Pancreas (tissue), 10 donors: ENCODE measurements at regions not wholly inside any gene's neighbourhood (a gene's known extent, or its start where the extent isn't known, plus 50 kb on each side); places are given as distances from the start of the nearest gene placed in this dataset.
A peak's percentile ranks its signal among the peaks of the same experiment; 100 is the strongest.

Source experiments
- ATAC-seq, 4 donors: fragments of 200-7000 bp; cut with Tn5 transposase; one replicate each; pipeline versions ENCODE4 v1.8.0 to v1.9.1; 2020; ENCODE audit warnings: mild to moderate bottlenecking in 4 of 4, moderate library complexity in 4 of 4
- DNase-seq, 6 donors: peaks; one replicate each; pipeline ENCODE4 v3.0.0-alpha.2; 2020
- FAIRE-seq: peaks from 2 replicates; lab custom pipeline; 2012; peaks lifted over from hg19 to GRCh38; lab: Jason Lieb, UNC
- H3K27ac ChIP-seq, 4 donors: fragments of 200-600 bp; sonication (generic); 1 replicate in 3 of 4; 2 replicates in 1 of 4; pipeline versions ENCODE4 v1.5.0 to v1.8.0; 2020
- H3K27me3 ChIP-seq, 4 donors: fragments of 200-600 bp; one replicate each; pipeline ENCODE4 v1.8.0; 2021
- H3K36me3 ChIP-seq, 3 donors: fragments of 200-600 bp; sonication (generic) in 1 of 3; one replicate each; pipeline versions ENCODE4 v1.5.0 to v1.8.0; 2020 to 2021
- H3K4me1 ChIP-seq, 3 donors: fragments of 200-600 bp; one replicate each; pipeline ENCODE4 v1.8.0; 2021
- H3K4me3 ChIP-seq, 4 donors: fragments of 200-600 bp; sonication (generic) in 2 of 4; one replicate each; pipeline versions ENCODE4 v1.5.0 to v1.8.0; 2020 to 2021
- H3K9me3 ChIP-seq, 4 donors: fragments of 200-600 bp; one replicate each; pipeline ENCODE4 v1.8.0; 2021
- CTCF ChIP-seq, 4 donors: fragments of 200-600 bp; sonication (generic) in 3 of 4; IDR thresholded peaks; one replicate each; pipeline versions ENCODE4 v1.5.0 to v1.8.0; 2021; ENCODE audit warnings: antibody characterized with exemption in 4 of 4
- WGBS, 2 donors: extraction: QIAGEN DNeasy Blood & Tissue Kit; methylation state at CpG; one replicate each; pipeline ENCODE4 v1.1.7; 2013; 5-methylcytosine and 5-hydroxymethylcytosine counted together
- intact Hi-C, 3 donors: fragments of 100-400 bp; cut with DNase I; formaldehyde crosslinking; loops; one replicate each; pipeline versions ENCODE4 v1.11.1 to v1.14.2; 2022
- donor health status: healthy with polysubstance abuse.
- donor health status: DM: no; HTN: no; CAD: no; lungs with moderate emphysema.
- donor health status: DM: no; HTN: no; CAD: no.
- donor health status: control.
- donor health status: control.
- donor health status: Bipolar disorder and iron deficiency.
- donor health status: DM: yes; HTN: yes; CAD: no.
- donor health status: DM: no; HTN: no; CAD: no.
- donor health status: DM: no; HTN: no; CAD: no.
- donor health status: DM: yes; HTN: yes; CAD: no.

GRCh38 chr17:72457712-72458111, 336.9 kb downstream of the SOX9 start:
- Histone ChIP-seq H3K9me3 (no peaks in the 10 kb centered on the region), H3K4me3 (no peak overlapping the region), H3K36me3 (no peaks in the 10 kb centered on the region), H3K27ac (no peak overlapping the region), H3K27me3 (no peaks in the 10 kb centered on the region), H3K4me1 (peaks cover 0 to 11% (median 5%) of the 10 kb centered on the region in 3 donors)
- intact Hi-C loops = no loop called here
- DNase-seq (no peak), FAIRE-seq (no peak), ATAC-seq (no peak)
- 92 to 93% methylated on average over 5 of the region's 5 CpGs for WGBS, 2 donors
- no peak for TF ChIP-seq CTCF (IDR thresholded peaks at IDR 0.05)

- intact Hi-C loops = no loop called here
- Histone ChIP-seq H3K36me3 (no peaks in the 10 kb centered on the region), H3K9me3 (no peaks in the 10 kb centered on the region), H3K27me3 (no peaks in the 10 kb centered on the region), H3K27ac (peak overlapping the region in 2 of 4 donors; percentile 1 to 31), H3K4me3 (no peak overlapping the region), H3K4me1 (peaks cover 0 to 14% (median 9%) of the 10 kb centered on the region in 3 donors)
- ATAC-seq (no peak), FAIRE-seq (no peak), DNase-seq (no peak)
- 86 to 93% methylated on average over 9 of the region's 9 CpGs for WGBS, 2 donors
- no peak for TF ChIP-seq CTCF (IDR thresholded peaks at IDR 0.05)
Measured at GRCh38 chr17:72458301-72458700, 337.5 kb downstream of the SOX9 start.

- Histone ChIP-seq H3K9me3 (no peaks in the 10 kb centered on the region), H3K4me3 (no peak overlapping the region), H3K27ac (no peak overlapping the region), H3K27me3 (no peaks in the 10 kb centered on the region), H3K36me3 (no peaks in the 10 kb centered on the region), H3K4me1 (peaks cover 5 to 22% (median 13%) of the 10 kb centered on the region in 3 donors)
- intact Hi-C loops = no loop called here
- TF ChIP-seq CTCF (IDR thresholded peaks at IDR 0.05) = no peak
- DNase-seq (no peak), FAIRE-seq (no peak), ATAC-seq (peak in 1 of 4 donors; percentile 2)
Measured at GRCh38 chr17:72460711-72461110, 339.9 kb downstream of the SOX9 start.

GRCh38 chr17:72461757-72462156, 340.9 kb downstream of the SOX9 start:
- Histone ChIP-seq H3K27me3 (no peaks in the 10 kb centered on the region), H3K9me3 (no peaks in the 10 kb centered on the region), H3K4me1 (peaks cover 5 to 26% (median 13%) of the 10 kb centered on the region in 3 donors), H3K4me3 (no peak overlapping the region), H3K27ac (peak overlapping the region in 2 of 4 donors; percentile 87 to 94), H3K36me3 (no peaks in the 10 kb centered on the region)
- WGBS, 2 donors = 70 to 76% methylated on average over 5 of the region's 5 CpGs
- no peak for TF ChIP-seq CTCF (IDR thresholded peaks at IDR 0.05)
- FAIRE-seq = no peak
- DNase-seq = no peak
- ATAC-seq = no peak
- intact Hi-C loops = no loop called here

GRCh38 chr17:72462407-72462806, 341.6 kb downstream of the SOX9 start:
- H3K36me3 ChIP-seq = no peaks in the 10 kb centered on the region
- 47 to 55% methylated on average over 1 of the region's 1 CpG for WGBS, 2 donors
- peaks cover 5 to 28% (median 13%) of the 10 kb centered on the region in 3 donors for H3K4me1 ChIP-seq
- peak overlapping the region in 3 of 4 donors; percentile 70 to 94 (median 87) for H3K27ac ChIP-seq
- ATAC-seq (no peak), FAIRE-seq (no peak), DNase-seq (no peak)
- no peaks in the 10 kb centered on the region for H3K27me3 ChIP-seq
- no peaks in the 10 kb centered on the region for H3K9me3 ChIP-seq
- no peak for TF ChIP-seq CTCF (IDR thresholded peaks at IDR 0.05)
- no peak overlapping the region for H3K4me3 ChIP-seq
- intact Hi-C loops = no loop called here
